ENCODE measurements at regions not wholly inside any gene's neighbourhood (a gene's known extent, or its start where the extent isn't known, plus 50 kb on each side); places are given as distances from the start of the nearest gene placed in this dataset.
"Not testable (repeated sequence)": the region's sequence is repeated elsewhere in the genome, so short reads cannot be mapped to it uniquely, and the experiment has no call there.

- TF ChIP-seq CTCF, POLR2A (IDR thresholded peaks at IDR 0.05): not testable (repeated sequence)
Measured at GRCh38 chr11:4237771-4238170, 130.4 kb downstream of the OR52B4 start.
